Hematopoietic multipotent progenitor cell (in vitro differentiated cells): ENCODE measurements at regions not wholly inside any gene's neighbourhood (a gene's known extent, or its start where the extent isn't known, plus 50 kb on each side); places are given as distances from the start of the nearest gene placed in this dataset.

Experiments used
- DNase-seq, 3 donors: peaks; one replicate each; pipeline ENCODE4 v3.0.0-alpha.2; 2011 to 2015; ENCODE audit warnings: low read depth in 2 of 3, low spot score in 2 of 3

GRCh38 chr10:47140761-47141348 lies 159.1 kb upstream of the GDF10 start:
- no peak for DNase-seq

GRCh38 chr10:47141349-47141748 lies 158.6 kb upstream of the GDF10 start:
- no peak for DNase-seq

GRCh38 chr10:47143072-47143471 lies 156.9 kb upstream of the GDF10 start:
- no peak for DNase-seq

GRCh38 chr10:47143473-47143872 lies 156.5 kb upstream of the GDF10 start:
- DNase-seq, result no peak

- no peak for DNase-seq
Measured at GRCh38 chr10:47144525-47144924, 155.5 kb upstream of the GDF10 start.

GRCh38 chr10:47145290-47145934 lies 154.6 kb upstream of the GDF10 start:
- no peak for DNase-seq

GRCh38 chr10:47146572-47146971 lies 153.4 kb upstream of the GDF10 start:
- no peak for DNase-seq

- DNase-seq, result no peak
Measured at GRCh38 chr10:47147186-47147585, 152.8 kb upstream of the GDF10 start.

GRCh38 chr10:47150581-47150980 lies 149.4 kb upstream of the GDF10 start:
- no peak for DNase-seq

- no peak for DNase-seq
Measured at GRCh38 chr10:47151920-47152319, 148.1 kb upstream of the GDF10 start.

- peak in 1 of 3 donors; percentile 22 for DNase-seq
Measured at GRCh38 chr10:47152861-47153349, 147.1 kb upstream of the GDF10 start.

- DNase-seq, result peak in 1 of 3 donors; percentile 31
Measured at GRCh38 chr10:47154762-47155161, 145.2 kb upstream of the GDF10 start.

- DNase-seq, result no peak
Measured at GRCh38 chr10:47156873-47157272, 143.1 kb upstream of the GDF10 start.

GRCh38 chr10:47158116-47159071 lies 141.6 kb upstream of the GDF10 start:
- no peak for DNase-seq

GRCh38 chr10:47159361-47160260 lies 140.4 kb upstream of the GDF10 start:
- no peak for DNase-seq

- DNase-seq, result no peak
Measured at GRCh38 chr10:47160261-47160908, 139.6 kb upstream of the GDF10 start.

- no peak for DNase-seq
Measured at GRCh38 chr10:47160967-47161366, 139.0 kb upstream of the GDF10 start.

GRCh38 chr10:47161465-47161864 lies 138.5 kb upstream of the GDF10 start:
- no peak for DNase-seq

GRCh38 chr10:47164126-47164799 lies 135.7 kb upstream of the GDF10 start:
- DNase-seq, result no peak
